GM12865 (cell line): ENCODE measurements at regions not wholly inside any gene's neighbourhood (a gene's known extent, or its start where the extent isn't known, plus 50 kb on each side); places are given as distances from the start of the nearest gene placed in this dataset.

Experiments used
- DNase-seq: peaks from one replicate; pipeline ENCODE4 v3.0.0; 2010; ENCODE audit warnings: low read depth
- H3K4me3 ChIP-seq: 2 replicates; pipeline ENCODE4 v1.5.1; 2011; ENCODE audit warnings: mild to moderate bottlenecking, low read depth, low read length, control low read depth
- CTCF ChIP-seq: IDR thresholded peaks from 2 replicates; pipeline ENCODE4 v1.5.1; 2011; ENCODE audit warnings: low read length, control low read depth, low read depth, inconsistent platforms; ENCODE audit not compliant: insufficient read depth; ENCODE audit errors: missing control alignments

- TF ChIP-seq CTCF: no peak
Measured at GRCh38 chr5:56543441-56544388, 271.6 kb upstream of the MAP3K1 start.

GRCh38 chr5:56540266-56540665 lies 275.1 kb upstream of the MAP3K1 start:
- H3K4me3 ChIP-seq: no peak overlapping the region
- no peak for TF ChIP-seq CTCF
- no peak for DNase-seq

More at GRCh38 chr5:56543441-56544388, 271.6 kb upstream of the MAP3K1 start:
- H3K4me3 ChIP-seq: no peak overlapping the region
- DNase-seq: no peak

GRCh38 chr5:56538580-56538979 lies 276.8 kb upstream of the MAP3K1 start:
- no peak for DNase-seq
- no peak for TF ChIP-seq CTCF
- no peak overlapping the region for H3K4me3 ChIP-seq

DNA sequence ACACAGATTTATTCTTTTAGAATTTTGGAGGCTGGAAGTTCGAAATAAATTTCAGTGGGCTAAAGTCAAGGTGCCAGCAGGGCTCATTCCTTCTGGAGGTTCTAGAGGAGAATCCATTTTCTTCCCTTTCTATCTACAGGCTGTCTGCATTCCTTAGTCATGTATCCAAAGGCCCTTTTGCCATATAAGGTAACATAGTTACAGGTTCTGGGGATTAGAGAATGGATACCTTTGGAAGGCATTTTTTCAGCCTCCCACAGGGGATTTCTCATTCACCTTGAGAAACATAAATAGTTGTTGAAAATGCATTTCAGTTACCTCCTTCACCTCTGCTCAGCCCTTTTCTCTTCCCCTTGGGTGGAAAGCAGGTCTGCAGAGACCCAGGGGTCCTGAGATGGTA lies 280.0 kb upstream of the MAP3K1 start:
- no peak for TF ChIP-seq CTCF
- no peak for DNase-seq
- no peak overlapping the region for H3K4me3 ChIP-seq

GRCh38 chr5:56534102-56534829 lies 281.1 kb upstream of the MAP3K1 start:
- no peak overlapping the region for H3K4me3 ChIP-seq
- no peak for TF ChIP-seq CTCF
- no peak for DNase-seq

DNA sequence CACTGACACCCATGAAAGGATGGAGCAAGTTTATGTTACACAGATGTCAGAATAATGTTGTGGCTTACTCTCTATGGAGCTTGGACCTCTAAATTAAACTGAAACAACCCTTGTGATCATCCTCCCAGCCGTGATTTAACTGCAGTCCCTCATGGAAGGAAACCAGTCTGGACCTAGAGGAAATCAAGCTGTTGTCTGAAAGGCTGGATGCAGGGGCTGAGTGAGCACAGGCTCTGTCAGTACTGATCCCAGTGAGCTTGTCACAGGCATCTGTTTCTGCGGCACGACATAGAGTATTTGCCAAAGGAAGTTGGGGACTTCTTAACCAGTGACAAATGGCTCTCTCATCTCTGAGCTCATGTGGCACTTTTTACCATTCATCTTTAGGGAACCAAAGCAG lies 282.9 kb upstream of the MAP3K1 start:
- H3K4me3 ChIP-seq: no peak overlapping the region
- TF ChIP-seq CTCF: no peak

More for the DNA sequence above, 282.9 kb upstream of the MAP3K1 start:
- no peak for DNase-seq
